ENCODE measurements at regions not wholly inside any gene's neighbourhood (a gene's known extent, or its start where the extent isn't known, plus 50 kb on each side); places are given as distances from the start of the nearest gene placed in this dataset.

- Histone ChIP-seq H4K20me1 (ENCODE audit: control insufficient read depth, insufficient read depth, low read length, poor library complexity, severe bottlenecking) (no peaks in the 10 kb centered on the region), H3K9ac (ENCODE audit: low read length) (no peak overlapping the region), H2AFZ (ENCODE audit: insufficient read depth, low read depth, low read length, poor library complexity, severe bottlenecking) (no peak overlapping the region), H3K4me3 (ENCODE audit: control extremely low read depth in 1 of 5, extremely low read depth in 1 of 5, insufficient read depth in 1 of 5, low read depth in 2 of 5, low read length in 4 of 5) (no peak overlapping the region), H3K27ac (ENCODE audit: low read length in 2 of 2) (no peak overlapping the region), H3K36me3 (replicated peaks in 1 of 2; ENCODE audit: control extremely low read depth in 1 of 2, control insufficient read depth in 1 of 2, extremely low read depth in 1 of 2, insufficient read depth in 2 of 2, low read length in 1 of 2) (no peaks in the 10 kb centered on the region), H3K4me2 (replicated peaks; ENCODE audit: low read depth, low read length, poor library complexity, severe bottlenecking) (no peak overlapping the region), H3K27me3 (replicated peaks in 1 of 4; ENCODE audit: control extremely low read depth in 1 of 4, control insufficient read depth in 3 of 4, insufficient read depth in 4 of 4, low read length in 3 of 4) (peaks cover 0 to 3% (median 1%) of the 10 kb centered on the region in 4 experiments), H3K9me3 (ENCODE audit: control extremely low read depth in 1 of 3, control insufficient read depth in 2 of 3, insufficient read depth in 1 of 3, low read length in 2 of 3) (no peaks in the 10 kb centered on the region), H3K79me2 (ENCODE audit: control insufficient read depth, insufficient read depth, low read length) (no peaks in the 10 kb centered on the region), H3K4me1 (ENCODE audit: control insufficient read depth in 2 of 2, insufficient read depth in 2 of 2, low read length in 2 of 2) (no peaks in the 10 kb centered on the region)
- Mint-ChIP-seq H3K27ac (no peak overlapping the region), H3K9me3 (ENCODE audit: insufficient read depth) (no peaks in the 10 kb centered on the region), H3K27me3 (peaks cover 7% of the 10 kb centered on the region), H3K4me1 (no peaks in the 10 kb centered on the region), H3K4me3 (no peak overlapping the region)
- ChIA-PET CTCF (no interaction called here), POLR2A (no interaction called here)
- no peak for DNase-seq
- intact Hi-C loops (cut with micrococcal nuclease), result no loop called here
- no peak for ATAC-seq (ENCODE audit: low read depth)
- WGBS (ENCODE audit: insufficient coverage), result no CpG with 5 or more reads among the region's 1 CpG
- TF ChIP-seq CTCF (IDR thresholded peaks at IDR 0.05), result no peak
- TF ChIP-seq EZH2 (IDR thresholded peaks at IDR 0.05; ENCODE audit: borderline replicate concordance, insufficient read depth, low read depth, low read length, poor library complexity, severe bottlenecking), result no peak
Observed at GRCh38 chr2:172307800-172308199, 119.6 kb upstream of the ITGA6 start.

- ATAC-seq (ENCODE audit: low read depth), result no peak
- Histone ChIP-seq H2AFZ (ENCODE audit: insufficient read depth, low read depth, low read length, poor library complexity, severe bottlenecking) (no peak overlapping the region), H3K9ac (ENCODE audit: low read length) (no peak overlapping the region), H3K9me3 (ENCODE audit: control extremely low read depth in 1 of 3, control insufficient read depth in 2 of 3, insufficient read depth in 1 of 3, low read length in 2 of 3) (no peaks in the 10 kb centered on the region), H3K4me1 (ENCODE audit: control insufficient read depth in 2 of 2, insufficient read depth in 2 of 2, low read length in 2 of 2) (no peaks in the 10 kb centered on the region), H3K79me2 (ENCODE audit: control insufficient read depth, insufficient read depth, low read length) (no peaks in the 10 kb centered on the region), H3K36me3 (replicated peaks in 1 of 2; ENCODE audit: control extremely low read depth in 1 of 2, control insufficient read depth in 1 of 2, extremely low read depth in 1 of 2, insufficient read depth in 2 of 2, low read length in 1 of 2) (no peaks in the 10 kb centered on the region), H3K4me2 (replicated peaks; ENCODE audit: low read depth, low read length, poor library complexity, severe bottlenecking) (no peak overlapping the region), H3K27ac (ENCODE audit: low read length in 2 of 2) (no peak overlapping the region), H3K4me3 (ENCODE audit: control extremely low read depth in 1 of 5, extremely low read depth in 1 of 5, insufficient read depth in 1 of 5, low read depth in 2 of 5, low read length in 4 of 5) (no peak overlapping the region), H3K27me3 (replicated peaks in 1 of 4; ENCODE audit: control extremely low read depth in 1 of 4, control insufficient read depth in 3 of 4, insufficient read depth in 4 of 4, low read length in 3 of 4) (peaks cover 0 to 3% (median 1%) of the 10 kb centered on the region in 4 experiments), H4K20me1 (ENCODE audit: control insufficient read depth, insufficient read depth, low read length, poor library complexity, severe bottlenecking) (no peaks in the 10 kb centered on the region)
- ChIA-PET POLR2A (no interaction called here), CTCF (no interaction called here)
- Mint-ChIP-seq H3K9me3 (ENCODE audit: insufficient read depth) (no peaks in the 10 kb centered on the region), H3K4me3 (no peak overlapping the region), H3K4me1 (no peaks in the 10 kb centered on the region), H3K27me3 (peaks cover 7% of the 10 kb centered on the region), H3K27ac (no peak overlapping the region)
- 79% methylated on average over 6 of the region's 9 CpGs for WGBS (ENCODE audit: insufficient coverage)
- TF ChIP-seq CTCF (IDR thresholded peaks at IDR 0.05) (no peak), EZH2 (IDR thresholded peaks at IDR 0.05; ENCODE audit: borderline replicate concordance, insufficient read depth, low read depth, low read length, poor library complexity, severe bottlenecking) (no peak)
- DNase-seq, result no peak
- intact Hi-C loops (cut with micrococcal nuclease), result no loop called here
Observed at GRCh38 chr2:172308253-172308935, 119.0 kb upstream of the ITGA6 start.
